Anterior cingulate cortex (tissue), 58 donors: ENCODE measurements at regions not wholly inside any gene's neighbourhood (a gene's known extent, or its start where the extent isn't known, plus 50 kb on each side); places are given as distances from the start of the nearest gene placed in this dataset.
"Not testable (repeated sequence)": the region's sequence is repeated elsewhere in the genome, so short reads cannot be mapped to it uniquely, and the experiment has no call there.

ENCODE experiments used
- DNase-seq, 58 donors: peaks; one replicate each; lab custom pipeline; 2025; lab: John Stamatoyannopoulos, UW

DNA sequence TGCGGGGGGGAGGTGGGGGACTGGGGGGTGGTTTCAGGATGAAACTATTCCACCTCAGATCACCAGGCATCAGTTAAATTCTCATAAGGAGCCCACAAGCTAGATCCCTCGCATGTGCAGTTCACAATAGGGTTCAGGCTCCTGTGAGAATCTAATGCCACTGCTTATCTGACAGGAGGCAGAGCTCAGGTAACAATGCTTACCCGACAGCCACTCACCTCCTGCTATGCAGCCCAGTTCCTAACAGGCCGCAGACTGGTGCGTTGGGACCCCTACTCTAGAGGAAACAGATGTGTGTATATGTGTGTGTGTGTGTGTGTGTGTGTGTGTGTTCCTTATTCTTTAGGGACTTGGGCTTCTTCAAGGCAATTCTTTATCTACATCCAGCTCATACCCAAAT lies 352.3 kb upstream of the CCNH start:
- no peak for DNase-seq

DNA sequence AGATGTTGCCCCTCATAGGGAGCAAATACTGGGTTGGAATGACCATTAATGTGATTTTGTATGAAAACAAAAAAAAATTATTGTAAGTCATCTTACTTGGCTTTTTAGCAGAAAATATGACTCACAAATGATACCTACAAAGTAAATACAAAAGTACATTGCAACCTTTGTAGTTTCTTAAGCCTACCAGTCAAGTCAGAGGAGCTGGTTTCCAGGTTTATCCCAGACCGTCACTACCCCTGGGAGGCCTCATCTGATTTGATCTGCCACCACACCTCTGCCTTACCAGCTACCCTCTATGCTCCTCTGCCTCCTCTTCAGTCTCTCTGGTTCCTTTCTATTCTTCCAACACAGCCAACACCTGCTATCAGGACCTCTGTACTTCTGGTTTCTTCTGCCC lies 349.9 kb upstream of the CCNH start:
- DNase-seq, result no peak

DNA sequence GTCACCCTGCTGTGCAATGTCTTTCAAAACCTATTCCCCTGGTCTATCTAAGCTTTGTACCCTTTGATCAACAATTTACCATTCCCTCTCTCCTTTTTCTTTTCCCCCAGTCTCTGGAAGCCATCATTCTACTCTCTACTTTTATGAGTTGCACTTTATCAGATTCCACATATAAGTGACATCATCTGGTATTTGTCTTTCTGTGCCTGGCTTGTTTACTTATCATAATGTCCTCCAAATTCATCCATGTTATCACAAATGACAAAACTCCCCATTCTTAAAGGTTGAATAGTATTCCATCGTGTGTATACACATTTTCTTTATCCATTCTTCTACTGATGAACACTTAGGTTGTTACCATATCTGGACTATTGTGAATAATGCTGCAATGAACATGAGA lies 344.2 kb upstream of the CCNH start:
- no peak for DNase-seq

DNA sequence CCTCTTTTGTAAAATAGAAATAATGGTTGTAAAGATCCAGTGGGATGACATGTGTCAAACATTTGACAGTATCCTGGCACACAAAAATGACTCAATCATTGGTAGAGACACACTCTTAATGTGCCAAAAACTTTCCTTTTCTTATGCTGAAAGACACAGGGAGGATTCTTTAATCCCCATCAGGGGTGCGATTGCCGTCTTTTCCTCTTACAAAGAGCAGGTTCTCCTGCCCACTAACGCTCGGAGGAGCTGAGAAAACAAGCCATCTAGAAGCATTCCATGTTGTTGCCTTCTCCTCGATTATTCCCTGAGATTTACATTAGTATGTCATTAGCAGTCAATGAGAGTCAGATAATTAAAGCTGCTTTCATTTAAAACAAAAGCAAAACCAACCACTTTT lies 342.6 kb upstream of the CCNH start:
- no peak for DNase-seq

DNA sequence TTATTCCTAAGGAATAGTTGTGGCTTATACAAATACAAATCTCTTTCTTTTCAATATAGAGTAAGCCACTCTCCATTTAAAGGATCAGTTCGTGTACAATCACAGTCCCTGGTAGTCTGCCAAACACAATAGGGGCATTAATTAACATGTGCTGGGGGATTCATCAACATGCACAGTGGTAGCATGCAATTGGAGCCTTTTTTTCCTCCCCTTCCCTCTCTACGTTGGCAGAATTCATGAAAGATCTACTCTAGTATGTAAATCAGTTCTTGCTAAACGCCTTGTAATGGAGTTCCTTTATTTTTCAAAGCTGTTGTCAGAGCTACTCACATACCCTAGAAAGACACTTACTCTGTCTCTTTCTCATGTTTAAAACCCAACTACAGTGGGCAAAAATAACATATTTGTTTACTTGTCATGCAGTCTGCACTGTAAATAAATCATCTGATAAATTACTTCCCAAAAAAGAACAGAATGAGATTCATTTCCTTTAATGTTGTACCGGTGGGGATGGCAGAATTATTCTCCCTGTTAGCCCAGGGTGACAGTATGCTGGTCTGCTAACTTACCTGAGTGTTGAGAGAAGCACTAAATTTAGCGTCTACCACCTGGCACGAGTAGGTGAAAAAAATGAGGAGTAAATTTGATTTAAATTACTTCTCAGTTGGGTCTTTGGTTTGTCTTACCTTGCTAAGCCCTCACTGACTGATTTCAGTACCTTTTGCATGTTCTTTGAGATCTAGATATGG lies 341.5 kb upstream of the CCNH start:
- DNase-seq, result peak in 2 of 58 donors; percentile 5 to 52

DNA sequence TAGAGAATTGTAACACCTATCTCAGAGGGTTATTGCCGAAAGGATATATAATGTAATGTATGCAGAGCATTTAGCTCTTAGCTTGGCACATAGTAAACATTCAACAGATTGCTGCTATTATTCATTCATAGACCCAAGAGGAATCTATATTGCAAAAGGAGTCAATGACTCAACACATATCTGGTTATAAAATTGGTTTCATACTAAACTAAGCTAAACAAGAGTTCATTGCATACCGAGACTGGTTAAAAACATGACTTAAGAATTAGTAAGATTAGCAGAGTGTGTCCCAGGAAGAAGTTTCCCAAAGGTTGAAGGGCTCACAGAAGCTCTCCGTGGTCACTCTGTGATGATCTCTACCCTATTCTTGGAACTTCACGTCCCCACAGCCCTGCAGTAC lies 339.6 kb upstream of the CCNH start:
- DNase-seq, result peak in 1 of 58 donors; percentile 9

DNA sequence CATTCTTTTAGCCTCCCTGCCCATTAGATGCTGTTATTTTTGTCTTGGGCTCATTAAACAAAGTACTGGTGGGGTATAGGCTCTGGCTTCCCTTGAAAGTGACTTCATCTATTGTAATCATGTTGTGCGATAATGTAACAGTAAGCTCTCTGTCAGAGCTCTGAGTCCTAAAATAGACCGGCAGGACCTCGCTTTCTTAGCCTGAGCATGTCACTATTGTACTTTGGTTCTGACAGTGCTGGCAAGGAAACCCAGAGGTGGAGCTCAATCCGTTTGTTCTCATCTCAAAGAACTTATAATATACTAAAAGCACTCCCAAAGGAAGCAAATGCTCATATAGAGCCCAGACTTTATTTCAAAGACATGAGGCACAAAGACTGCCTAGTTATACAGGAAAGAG lies 339.1 kb upstream of the CCNH start:
- DNase-seq, result peak in 18 of 58 donors; percentile 3 to 71 (median 32)

DNA sequence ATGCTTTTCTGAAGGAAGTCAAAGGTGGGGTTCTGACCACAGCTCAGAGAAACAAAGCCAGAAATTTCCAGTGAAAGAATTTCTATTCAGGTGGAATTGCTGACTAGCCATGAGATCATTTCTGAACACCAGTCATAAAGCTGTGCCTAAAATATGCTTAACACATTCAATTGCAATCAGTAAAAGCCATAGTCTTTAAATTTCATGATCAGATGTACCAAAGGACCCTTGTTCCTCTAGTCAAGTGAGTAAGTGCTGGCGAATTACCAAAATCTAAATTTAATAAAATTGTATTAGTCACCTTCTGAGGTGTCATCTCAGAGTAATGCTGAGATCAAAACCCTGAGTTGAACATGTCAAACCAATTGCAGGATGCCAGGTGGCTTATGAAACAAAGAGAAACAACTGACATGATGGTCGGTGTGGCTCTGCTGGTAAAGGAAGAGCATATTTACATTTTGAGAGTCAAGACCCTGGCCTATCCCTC lies 334.2 kb upstream of the CCNH start:
- DNase-seq, result no peak

DNA sequence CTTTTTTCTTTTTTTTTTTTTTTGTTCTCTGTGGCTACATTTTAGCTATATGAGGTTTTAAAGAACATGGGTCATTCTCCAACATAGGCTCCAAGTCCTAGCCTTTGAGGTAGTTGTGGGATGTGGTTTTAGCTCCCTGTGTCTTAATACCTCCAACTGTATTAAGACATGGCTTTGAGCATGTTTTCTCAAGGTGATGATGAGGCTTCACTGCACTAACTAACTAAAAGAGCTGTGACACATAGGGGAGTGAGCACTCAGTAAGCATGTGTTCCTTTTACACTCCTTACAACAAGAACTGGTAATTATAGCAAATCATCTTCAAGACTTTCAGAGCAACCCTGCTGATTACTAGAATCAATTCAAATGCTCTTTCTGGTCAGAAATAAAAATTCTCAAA lies 333.6 kb upstream of the CCNH start:
- no peak for DNase-seq

DNA sequence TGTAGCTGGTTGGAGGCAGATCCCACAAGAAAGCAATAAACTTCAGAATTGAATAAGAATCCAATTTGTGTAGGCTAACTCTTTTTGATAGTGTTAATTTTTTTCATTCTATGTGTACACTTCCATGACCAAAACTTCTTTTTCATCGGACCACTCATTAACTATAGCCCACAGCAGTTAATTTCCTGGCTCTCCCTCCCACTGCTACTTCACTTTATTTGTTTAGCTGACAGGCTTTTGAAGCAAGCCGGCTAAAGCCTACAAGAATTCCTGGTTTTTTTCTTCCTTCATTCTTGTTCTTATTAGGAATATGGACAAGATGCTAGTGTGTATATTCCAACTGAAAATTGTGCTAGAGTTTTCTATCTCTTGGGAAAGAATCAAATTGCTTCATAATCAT lies 329.2 kb upstream of the CCNH start:
- DNase-seq, result no peak

DNA sequence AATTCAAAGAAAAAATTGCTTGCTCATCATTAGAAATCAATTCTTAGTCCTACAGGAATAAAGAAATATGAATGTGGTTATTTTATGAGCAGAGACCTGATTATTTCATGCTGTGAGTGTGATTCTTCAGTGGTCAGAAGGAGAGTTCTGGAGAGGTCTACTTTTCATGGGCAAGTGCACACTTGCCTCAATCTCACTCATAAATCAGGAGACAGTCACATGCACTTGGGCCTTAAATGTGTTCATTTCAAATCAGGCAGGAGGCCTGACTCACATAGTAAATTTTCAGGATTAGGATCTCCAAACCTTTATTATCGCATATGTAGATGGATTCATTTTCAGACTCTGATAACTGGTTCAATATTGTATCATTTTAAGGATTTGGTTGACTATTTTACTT lies 323.2 kb upstream of the CCNH start:
- no peak for DNase-seq

DNA sequence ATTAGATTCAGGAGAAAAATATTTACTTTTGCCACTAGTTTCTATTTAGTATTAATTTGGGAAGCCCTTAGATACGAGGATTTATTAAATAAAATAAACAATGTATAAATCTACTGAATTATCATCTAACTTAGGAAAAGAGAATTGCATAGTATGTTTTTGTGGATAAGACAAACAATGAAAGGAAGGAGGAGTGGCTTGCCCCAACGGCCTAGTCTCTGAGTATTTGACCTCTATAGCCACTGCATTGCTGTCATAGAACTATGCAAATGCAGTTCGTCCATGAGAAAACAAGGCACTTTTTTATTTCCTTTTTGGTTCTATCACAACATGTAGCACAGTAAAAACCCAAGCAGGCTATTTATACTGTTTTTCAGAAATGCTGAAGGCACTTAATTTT lies 321.2 kb upstream of the CCNH start:
- no peak for DNase-seq

DNA sequence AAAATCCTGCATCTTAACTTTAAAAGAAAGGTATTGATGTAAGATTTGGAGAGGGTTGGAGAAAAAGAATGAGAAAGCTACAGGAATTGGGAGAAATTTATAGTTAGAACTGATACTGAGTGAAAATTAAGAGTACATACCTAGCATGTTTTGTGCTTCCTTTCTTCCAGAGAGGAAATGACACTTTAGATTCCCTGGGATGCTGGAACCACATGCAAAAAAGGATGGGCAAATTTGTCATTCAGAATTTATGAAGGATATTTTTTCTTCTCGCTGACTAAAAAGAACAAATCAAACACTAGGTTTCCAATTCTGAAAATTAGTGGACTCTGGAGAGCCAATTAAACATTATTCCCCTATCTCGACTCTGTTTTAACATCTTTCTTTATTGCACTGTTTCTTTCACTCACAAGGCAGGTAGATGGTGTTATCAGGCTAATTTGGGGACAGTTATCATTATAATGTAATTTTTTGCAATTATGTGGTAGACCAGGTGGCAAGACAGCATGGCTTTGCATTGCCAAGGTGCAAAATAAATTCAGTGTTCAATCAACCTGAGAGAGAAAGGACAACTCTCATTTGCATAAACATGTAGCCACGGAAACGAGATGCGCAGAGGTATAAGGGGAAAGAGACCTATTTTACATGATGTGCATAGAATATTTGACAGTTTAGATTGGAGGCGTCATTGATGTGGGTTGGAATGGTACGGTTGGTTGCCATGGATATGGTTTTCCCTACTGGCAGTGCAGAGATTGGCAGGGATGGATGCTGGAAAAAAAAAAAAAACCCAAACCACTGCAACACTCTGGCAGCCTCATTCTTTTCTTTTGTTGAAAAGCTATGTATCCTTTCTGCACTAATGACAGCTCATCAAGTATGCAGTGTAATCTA lies 320.4 kb upstream of the CCNH start:
- DNase-seq, result peak in 13 of 58 donors; percentile 2 to 40 (median 18)

DNA sequence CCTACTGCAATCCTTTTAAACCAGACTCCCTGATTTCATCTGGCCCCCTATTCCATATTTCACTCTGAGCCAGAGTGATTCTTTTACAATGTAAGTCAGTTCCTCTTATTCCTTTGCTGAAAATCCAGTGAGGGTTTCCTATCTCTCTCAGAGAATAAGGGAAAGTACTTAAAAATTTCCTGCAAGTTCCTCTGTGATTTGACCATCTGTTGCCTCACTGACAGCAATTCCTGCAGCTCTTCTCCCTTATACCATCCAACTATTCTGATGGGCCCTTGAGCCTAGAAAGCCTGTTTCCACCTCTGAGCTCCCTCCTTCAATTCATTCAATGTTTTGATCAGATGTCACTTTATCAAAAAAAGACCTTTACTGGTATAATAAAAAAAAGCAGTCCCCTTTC lies 317.1 kb upstream of the CCNH start:
- no peak for DNase-seq

DNA sequence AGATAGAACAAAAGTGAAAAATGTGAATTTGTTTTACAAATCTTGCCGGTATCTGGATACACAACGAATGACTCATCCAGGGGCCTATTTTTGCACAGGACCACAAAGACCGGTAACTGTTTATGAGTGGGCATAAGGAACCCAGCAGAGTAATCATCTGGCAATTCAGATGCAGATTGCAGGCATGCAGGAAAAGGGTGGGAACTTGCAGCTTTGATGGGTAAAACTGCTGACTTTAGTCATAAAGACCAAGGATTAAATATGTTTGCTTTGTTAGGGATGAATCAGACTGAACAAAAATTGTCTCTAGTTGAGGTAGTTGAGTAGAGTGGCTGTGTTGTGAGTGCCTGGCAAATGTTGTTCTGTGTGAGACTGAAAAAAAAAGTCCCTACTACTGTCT lies 309.6 kb upstream of the CCNH start:
- no peak for DNase-seq

DNA sequence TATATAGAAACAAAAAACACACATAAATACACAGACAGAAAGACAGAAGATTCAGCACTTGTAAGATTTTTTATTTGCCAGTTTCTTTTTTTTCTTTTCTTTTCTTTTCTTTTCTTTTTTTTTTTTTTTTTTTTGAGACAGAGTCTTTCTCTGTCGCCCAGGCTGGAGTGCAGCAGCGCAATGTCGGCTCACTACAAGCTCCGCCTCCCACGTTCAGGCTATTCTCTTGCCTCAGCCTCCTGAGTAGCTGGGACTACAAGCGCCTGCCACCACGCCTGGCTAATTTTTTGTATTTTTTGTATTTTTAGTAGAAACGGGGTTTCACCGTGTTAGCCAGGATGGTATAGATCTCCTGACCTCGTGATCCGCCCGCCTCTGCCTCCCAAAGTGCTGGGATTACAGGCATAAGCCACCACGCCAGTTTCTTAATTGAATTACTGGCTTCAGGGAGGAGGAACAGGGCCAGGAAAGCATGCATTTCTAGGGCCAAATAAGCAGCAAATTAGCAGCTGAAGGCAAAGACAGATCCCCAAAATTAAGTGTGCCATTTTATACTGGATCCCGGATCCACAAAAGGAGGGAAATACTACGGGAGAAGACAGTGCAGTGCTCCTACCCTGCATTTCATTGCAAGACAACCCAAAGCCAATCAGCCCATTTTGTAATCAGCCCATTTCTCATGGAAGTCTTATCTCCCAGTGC lies 305.6 kb upstream of the CCNH start:
- DNase-seq, result not testable (repeated sequence)

DNA sequence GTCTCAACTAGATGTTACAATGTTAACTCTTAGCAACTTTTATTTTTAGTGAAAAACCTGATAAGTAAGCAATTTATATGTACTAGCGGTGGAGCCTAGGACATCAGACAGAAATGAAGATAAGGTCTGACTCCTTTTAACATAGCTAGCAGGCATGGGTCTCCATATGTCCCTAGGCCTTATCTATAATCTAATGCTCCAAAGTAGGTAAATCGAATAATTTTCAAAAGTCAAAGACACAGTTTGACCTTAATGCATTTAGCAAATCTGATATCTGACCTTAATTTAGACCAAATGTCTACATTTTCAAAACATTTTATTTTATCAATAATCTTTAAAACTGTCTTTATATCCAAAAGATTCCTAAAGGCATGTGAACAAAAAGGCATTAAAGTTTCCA lies 305.0 kb upstream of the CCNH start:
- no peak for DNase-seq

DNA sequence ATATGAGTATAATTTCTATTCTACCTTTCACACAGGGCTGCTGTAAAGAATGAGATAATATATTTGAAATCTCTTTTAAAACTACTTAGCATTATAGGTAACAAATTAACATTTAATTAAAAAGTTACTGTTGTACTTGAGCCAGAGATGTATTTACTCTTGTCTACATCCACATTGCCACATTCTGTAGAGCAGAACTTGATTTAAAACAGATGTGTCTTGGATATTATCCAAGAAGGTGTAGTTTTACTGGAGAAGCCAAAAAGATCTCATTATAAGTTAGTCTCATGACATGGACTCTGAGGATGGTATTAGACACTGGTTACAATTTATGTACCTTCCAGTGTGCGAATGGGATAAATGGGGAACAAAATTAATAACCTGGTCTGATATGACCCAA lies 293.1 kb upstream of the CCNH start:
- no peak for DNase-seq

DNA sequence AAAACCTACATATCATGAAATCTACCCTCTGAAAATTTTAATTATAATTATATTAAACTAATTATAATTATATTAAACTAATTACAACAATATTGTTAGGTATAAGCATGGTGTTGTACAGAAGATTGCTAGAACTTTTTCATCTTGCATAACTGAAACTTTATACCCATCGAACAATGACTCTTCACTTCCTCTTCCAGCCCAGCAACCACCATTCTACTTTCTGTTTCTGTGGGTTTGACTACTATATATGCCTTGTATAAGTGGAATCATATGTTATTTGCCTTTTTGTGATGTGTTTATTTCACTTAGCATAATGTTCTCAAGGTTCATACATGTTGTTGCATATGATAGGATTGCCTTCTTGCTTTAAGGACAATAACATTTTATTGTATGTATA lies 274.2 kb upstream of the CCNH start:
- no peak for DNase-seq

DNA sequence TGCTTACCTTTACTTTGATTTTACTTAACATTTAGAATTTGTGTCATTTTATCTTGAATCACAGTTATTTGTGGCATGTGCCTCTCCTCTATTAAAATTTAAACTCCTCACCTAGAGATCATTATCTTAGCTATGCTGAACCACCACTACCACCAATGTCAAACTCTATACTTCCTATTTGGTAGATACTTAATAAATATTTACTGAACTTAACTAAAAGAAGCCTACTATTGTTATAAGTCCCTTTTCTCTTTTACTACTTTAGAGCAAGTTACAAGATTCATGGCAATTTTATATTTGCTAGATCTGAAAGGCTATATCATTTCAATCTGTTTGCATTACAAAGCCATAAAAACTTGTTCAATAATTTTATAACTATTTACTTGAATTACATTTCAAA lies 273.3 kb upstream of the CCNH start:
- DNase-seq, result no peak

DNA sequence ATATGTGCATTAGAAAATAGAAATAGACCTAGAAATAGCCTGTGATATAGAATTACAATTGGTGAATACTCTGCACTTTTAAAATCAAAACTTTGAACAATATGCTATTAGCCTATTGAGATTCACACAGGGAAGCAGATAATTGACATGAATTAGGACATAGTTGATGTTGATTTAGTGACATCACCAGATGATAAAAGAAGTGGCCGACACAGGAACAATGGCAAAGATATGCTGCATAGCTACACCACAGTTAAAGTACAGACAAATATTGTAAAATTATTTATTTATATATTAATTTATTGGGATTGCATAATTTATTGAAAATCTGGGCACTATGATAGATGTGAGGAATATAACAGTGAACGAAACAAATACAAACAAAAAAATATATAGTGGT lies 261.5 kb upstream of the CCNH start:
- no peak for DNase-seq
